ENCODE measurements at regions not wholly inside any gene's neighbourhood (a gene's known extent, or its start where the extent isn't known, plus 50 kb on each side); places are given as distances from the start of the nearest gene placed in this dataset.

DNA sequence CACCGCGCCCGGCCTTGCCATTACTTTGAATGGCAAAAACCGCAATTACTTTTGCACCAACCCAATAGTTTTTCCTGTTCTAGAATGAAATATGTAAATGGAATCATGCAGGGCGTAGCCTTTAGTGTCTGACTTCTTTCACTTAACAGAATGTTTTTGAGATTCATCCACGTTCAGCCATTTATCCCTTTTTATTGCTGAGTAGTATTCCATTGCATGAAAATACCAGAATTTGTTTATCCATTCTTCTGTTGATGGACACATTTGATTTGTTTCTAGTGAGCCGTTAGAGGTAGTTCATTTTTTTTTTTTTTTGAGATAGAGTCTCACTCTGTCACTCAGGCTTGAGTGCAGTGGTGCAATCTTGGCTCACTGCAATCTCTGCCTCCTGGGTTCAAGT is 90.6 kb downstream of the SLC25A47 start:
- TF ChIP-seq, protein P1, sequence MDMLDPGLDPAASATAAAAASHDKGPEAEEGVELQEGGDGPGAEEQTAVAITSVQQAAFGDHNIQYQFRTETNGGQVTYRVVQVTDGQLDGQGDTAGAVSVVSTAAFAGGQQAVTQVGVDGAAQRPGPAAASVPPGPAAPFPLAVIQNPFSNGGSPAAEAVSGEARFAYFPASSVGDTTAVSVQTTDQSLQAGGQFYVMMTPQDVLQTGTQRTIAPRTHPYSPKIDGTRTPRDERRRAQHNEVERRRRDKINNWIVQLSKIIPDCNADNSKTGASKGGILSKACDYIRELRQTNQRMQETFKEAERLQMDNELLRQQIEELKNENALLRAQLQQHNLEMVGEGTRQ (CRISPR knock-in tag; IDR thresholded peaks at IDR 0.05): no peak
- TF ChIP-seq, protein P2, sequence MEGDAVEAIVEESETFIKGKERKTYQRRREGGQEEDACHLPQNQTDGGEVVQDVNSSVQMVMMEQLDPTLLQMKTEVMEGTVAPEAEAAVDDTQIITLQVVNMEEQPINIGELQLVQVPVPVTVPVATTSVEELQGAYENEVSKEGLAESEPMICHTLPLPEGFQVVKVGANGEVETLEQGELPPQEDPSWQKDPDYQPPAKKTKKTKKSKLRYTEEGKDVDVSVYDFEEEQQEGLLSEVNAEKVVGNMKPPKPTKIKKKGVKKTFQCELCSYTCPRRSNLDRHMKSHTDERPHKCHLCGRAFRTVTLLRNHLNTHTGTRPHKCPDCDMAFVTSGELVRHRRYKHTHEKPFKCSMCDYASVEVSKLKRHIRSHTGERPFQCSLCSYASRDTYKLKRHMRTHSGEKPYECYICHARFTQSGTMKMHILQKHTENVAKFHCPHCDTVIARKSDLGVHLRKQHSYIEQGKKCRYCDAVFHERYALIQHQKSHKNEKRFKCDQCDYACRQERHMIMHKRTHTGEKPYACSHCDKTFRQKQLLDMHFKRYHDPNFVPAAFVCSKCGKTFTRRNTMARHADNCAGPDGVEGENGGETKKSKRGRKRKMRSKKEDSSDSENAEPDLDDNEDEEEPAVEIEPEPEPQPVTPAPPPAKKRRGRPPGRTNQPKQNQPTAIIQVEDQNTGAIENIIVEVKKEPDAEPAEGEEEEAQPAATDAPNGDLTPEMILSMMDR (IDR thresholded peaks at IDR 0.05): no peak
- TF ChIP-seq, protein P3, sequence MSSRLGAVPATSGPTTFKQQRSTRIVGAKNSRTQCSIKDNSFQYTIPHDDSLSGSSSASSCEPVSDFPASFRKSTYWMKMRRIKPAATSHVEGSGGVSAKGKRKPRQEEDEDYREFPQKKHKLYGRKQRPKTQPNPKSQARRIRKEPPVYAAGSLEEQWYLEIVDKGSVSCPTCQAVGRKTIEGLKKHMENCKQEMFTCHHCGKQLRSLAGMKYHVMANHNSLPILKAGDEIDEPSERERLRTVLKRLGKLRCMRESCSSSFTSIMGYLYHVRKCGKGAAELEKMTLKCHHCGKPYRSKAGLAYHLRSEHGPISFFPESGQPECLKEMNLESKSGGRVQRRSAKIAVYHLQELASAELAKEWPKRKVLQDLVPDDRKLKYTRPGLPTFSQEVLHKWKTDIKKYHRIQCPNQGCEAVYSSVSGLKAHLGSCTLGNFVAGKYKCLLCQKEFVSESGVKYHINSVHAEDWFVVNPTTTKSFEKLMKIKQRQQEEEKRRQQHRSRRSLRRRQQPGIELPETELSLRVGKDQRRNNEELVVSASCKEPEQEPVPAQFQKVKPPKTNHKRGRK (CRISPR knock-in tag; IDR thresholded peaks at IDR 0.05; ENCODE audit: borderline replicate concordance): no peak
- TF ChIP-seq TEAD1 (CRISPR knock-in tag; IDR thresholded peaks at IDR 0.05): no peak
- no peak for TF ChIP-seq FOXK1 (CRISPR knock-in tag; IDR thresholded peaks at IDR 0.05)
- TF ChIP-seq JUN (CRISPR knock-in tag; IDR thresholded peaks at IDR 0.05): no peak
- TF ChIP-seq RELA (CRISPR knock-in tag; IDR thresholded peaks at IDR 0.05; ENCODE audit: borderline replicate concordance): no peak
- no peak for TF ChIP-seq CREB1 (CRISPR knock-in tag; IDR thresholded peaks at IDR 0.05)
- no peak for TF ChIP-seq NFE2L1 (CRISPR knock-in tag; IDR thresholded peaks at IDR 0.05)
- TF ChIP-seq, protein P4, sequence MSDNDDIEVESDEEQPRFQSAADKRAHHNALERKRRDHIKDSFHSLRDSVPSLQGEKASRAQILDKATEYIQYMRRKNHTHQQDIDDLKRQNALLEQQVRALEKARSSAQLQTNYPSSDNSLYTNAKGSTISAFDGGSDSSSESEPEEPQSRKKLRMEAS (CRISPR knock-in tag; IDR thresholded peaks at IDR 0.05): no peak
- TF ChIP-seq FOXJ3 (CRISPR knock-in tag; IDR thresholded peaks at IDR 0.05; ENCODE audit: borderline replicate concordance): no peak
- TF ChIP-seq NFYB (CRISPR knock-in tag; conservative IDR thresholded peaks at IDR 0.05; ENCODE audit: low read depth): no peak
- no peak for TF ChIP-seq FOXP1 (CRISPR knock-in tag; IDR thresholded peaks at IDR 0.05; ENCODE audit: borderline replicate concordance)
- TF ChIP-seq, protein P5, sequence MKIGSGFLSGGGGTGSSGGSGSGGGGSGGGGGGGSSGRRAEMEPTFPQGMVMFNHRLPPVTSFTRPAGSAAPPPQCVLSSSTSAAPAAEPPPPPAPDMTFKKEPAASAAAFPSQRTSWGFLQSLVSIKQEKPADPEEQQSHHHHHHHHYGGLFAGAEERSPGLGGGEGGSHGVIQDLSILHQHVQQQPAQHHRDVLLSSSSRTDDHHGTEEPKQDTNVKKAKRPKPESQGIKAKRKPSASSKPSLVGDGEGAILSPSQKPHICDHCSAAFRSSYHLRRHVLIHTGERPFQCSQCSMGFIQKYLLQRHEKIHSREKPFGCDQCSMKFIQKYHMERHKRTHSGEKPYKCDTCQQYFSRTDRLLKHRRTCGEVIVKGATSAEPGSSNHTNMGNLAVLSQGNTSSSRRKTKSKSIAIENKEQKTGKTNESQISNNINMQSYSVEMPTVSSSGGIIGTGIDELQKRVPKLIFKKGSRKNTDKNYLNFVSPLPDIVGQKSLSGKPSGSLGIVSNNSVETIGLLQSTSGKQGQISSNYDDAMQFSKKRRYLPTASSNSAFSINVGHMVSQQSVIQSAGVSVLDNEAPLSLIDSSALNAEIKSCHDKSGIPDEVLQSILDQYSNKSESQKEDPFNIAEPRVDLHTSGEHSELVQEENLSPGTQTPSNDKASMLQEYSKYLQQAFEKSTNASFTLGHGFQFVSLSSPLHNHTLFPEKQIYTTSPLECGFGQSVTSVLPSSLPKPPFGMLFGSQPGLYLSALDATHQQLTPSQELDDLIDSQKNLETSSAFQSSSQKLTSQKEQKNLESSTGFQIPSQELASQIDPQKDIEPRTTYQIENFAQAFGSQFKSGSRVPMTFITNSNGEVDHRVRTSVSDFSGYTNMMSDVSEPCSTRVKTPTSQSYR (CRISPR knock-in tag; IDR thresholded peaks at IDR 0.05): no peak
